Ishikawa (cell line): ENCODE measurements at regions not wholly inside any gene's neighbourhood (a gene's known extent, or its start where the extent isn't known, plus 50 kb on each side); places are given as distances from the start of the nearest gene placed in this dataset.

Source experiments
- CEBPB ChIP-seq: IDR thresholded peaks from 2 replicates; pipeline ENCODE4 v1.6.1; 2012
- CREB1 ChIP-seq: IDR thresholded peaks from 2 replicates; pipeline ENCODE4 v1.6.1; 2012; ENCODE audit warnings: low read depth
- EGR1 ChIP-seq: IDR thresholded peaks from 2 replicates; pipeline ENCODE4 v1.6.1; 2012
- EP300 ChIP-seq: IDR thresholded peaks from 2 replicates; pipeline ENCODE4 v1.6.1; 2012; ENCODE audit warnings: borderline replicate concordance
- FOXM1 ChIP-seq: IDR thresholded peaks from 2 replicates; pipeline ENCODE4 v1.6.1; 2012; ENCODE audit warnings: low read depth, borderline replicate concordance
- MAX ChIP-seq: IDR thresholded peaks from 2 replicates; pipeline ENCODE4 v1.6.1; 2012
- NFIC ChIP-seq: IDR thresholded peaks from 2 replicates; pipeline ENCODE4 v1.6.1; 2012
- RAD21 ChIP-seq: IDR thresholded peaks from 2 replicates; pipeline ENCODE4 v1.6.1; 2012; ENCODE audit warnings: low read depth
- TAF1 ChIP-seq: IDR thresholded peaks from 2 replicates; pipeline ENCODE4 v1.6.1; 2012; ENCODE audit warnings: low read depth, mild to moderate bottlenecking
- TCF12 ChIP-seq: IDR thresholded peaks from 2 replicates; pipeline ENCODE4 v1.6.1; 2012; ENCODE audit warnings: low read depth
- TEAD4 ChIP-seq: IDR thresholded peaks from 2 replicates; pipeline ENCODE4 v1.6.1; 2012
- YY1 ChIP-seq: IDR thresholded peaks from 2 replicates; pipeline ENCODE4 v1.6.1; 2012; ENCODE audit warnings: low read depth
- ZBTB7A ChIP-seq: IDR thresholded peaks from 2 replicates; pipeline ENCODE4 v1.6.1; 2012; ENCODE audit warnings: low read depth
- TF ChIP-seq, protein P1 (sequence below): IDR thresholded peaks from 2 replicates; pipeline ENCODE4 v1.6.1; 2012
- TF ChIP-seq, protein P2 (sequence below): IDR thresholded peaks from 2 replicates; pipeline ENCODE4 v1.6.1; 2012; ENCODE audit warnings: low read depth, mild to moderate bottlenecking

- TF ChIP-seq, protein P1, sequence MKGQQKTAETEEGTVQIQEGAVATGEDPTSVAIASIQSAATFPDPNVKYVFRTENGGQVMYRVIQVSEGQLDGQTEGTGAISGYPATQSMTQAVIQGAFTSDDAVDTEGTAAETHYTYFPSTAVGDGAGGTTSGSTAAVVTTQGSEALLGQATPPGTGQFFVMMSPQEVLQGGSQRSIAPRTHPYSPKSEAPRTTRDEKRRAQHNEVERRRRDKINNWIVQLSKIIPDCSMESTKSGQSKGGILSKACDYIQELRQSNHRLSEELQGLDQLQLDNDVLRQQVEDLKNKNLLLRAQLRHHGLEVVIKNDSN: peak; percentile 88
- TF ChIP-seq EGR1: no peak
These were observed 295.1 kb upstream of the SFSWAP start for GRCh38 chr12:131415781-131416180.

DNA sequence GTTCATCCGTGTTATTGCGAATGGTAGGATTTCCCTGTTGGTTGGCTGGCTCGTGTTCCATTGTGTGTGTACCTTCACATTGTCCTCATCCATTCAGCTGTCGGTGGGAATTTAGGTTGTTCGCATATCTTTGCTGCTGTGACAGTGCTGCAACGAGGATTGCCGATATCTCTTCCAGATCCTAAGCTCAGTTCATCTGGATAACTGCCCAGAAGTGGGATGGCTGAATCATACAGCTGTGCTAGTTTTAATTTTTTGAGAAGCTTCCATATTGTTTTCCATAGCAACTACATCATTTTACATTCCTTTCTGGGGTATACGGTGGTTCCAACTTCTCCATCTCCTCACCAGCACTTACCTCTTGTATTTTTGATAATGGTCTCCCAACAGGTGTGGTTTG, 292.8 kb upstream of the SFSWAP start:
- TF ChIP-seq CEBPB: no peak
- TF ChIP-seq TCF12: no peak
- no peak for TF ChIP-seq CREB1
- no peak for TF ChIP-seq NFIC
- TF ChIP-seq FOXM1: no peak
- TF ChIP-seq, protein P1: no peak
- TF ChIP-seq, protein P2, sequence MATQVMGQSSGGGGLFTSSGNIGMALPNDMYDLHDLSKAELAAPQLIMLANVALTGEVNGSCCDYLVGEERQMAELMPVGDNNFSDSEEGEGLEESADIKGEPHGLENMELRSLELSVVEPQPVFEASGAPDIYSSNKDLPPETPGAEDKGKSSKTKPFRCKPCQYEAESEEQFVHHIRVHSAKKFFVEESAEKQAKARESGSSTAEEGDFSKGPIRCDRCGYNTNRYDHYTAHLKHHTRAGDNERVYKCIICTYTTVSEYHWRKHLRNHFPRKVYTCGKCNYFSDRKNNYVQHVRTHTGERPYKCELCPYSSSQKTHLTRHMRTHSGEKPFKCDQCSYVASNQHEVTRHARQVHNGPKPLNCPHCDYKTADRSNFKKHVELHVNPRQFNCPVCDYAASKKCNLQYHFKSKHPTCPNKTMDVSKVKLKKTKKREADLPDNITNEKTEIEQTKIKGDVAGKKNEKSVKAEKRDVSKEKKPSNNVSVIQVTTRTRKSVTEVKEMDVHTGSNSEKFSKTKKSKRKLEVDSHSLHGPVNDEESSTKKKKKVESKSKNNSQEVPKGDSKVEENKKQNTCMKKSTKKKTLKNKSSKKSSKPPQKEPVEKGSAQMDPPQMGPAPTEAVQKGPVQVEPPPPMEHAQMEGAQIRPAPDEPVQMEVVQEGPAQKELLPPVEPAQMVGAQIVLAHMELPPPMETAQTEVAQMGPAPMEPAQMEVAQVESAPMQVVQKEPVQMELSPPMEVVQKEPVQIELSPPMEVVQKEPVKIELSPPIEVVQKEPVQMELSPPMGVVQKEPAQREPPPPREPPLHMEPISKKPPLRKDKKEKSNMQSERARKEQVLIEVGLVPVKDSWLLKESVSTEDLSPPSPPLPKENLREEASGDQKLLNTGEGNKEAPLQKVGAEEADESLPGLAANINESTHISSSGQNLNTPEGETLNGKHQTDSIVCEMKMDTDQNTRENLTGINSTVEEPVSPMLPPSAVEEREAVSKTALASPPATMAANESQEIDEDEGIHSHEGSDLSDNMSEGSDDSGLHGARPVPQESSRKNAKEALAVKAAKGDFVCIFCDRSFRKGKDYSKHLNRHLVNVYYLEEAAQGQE: no peak
- no peak for TF ChIP-seq YY1
- no peak for TF ChIP-seq TEAD4
- TF ChIP-seq MAX: no peak
- no peak for TF ChIP-seq EGR1
- TF ChIP-seq RAD21: no peak

DNA sequence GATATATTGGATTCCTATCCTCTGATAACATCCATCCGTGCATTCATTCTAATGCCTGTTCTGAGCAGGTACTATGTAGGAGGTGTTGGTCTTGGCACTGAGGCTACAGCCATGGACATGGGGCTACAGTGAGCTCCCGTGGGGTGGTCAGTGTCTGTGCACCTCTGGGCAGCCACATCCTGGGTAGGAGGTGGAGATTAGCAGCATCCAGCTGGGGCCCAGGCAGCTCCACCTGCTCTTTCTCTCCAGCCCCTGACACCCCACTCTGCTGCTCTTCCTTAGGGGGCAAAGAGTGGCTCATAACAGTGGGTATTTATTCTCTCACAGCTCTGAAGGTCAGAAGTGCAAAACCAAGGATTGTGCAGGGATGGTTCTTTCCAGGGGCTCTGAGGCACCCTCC, 292.0 kb upstream of the SFSWAP start:
- TF ChIP-seq, protein P1: no peak
- no peak for TF ChIP-seq CREB1
- no peak for TF ChIP-seq NFIC
- TF ChIP-seq EGR1: no peak
- no peak for TF ChIP-seq YY1
- no peak for TF ChIP-seq EP300
- TF ChIP-seq, protein P2: no peak
- no peak for TF ChIP-seq FOXM1
- TF ChIP-seq ZBTB7A: no peak
- TF ChIP-seq MAX: no peak
- TF ChIP-seq TCF12: no peak
- TF ChIP-seq TAF1: no peak
- TF ChIP-seq TEAD4: no peak
- TF ChIP-seq RAD21: no peak
- no peak for TF ChIP-seq CEBPB

GRCh38 chr12:131420867-131421447, 289.9 kb upstream of the SFSWAP start:
- no peak for TF ChIP-seq NFIC
- TF ChIP-seq TEAD4: no peak
- no peak for TF ChIP-seq ZBTB7A
- TF ChIP-seq TCF12: no peak
- no peak for TF ChIP-seq RAD21
- no peak for TF ChIP-seq CEBPB
- no peak for TF ChIP-seq YY1
- TF ChIP-seq, protein P2: no peak
- no peak for TF ChIP-seq MAX
- no peak for TF ChIP-seq CREB1
- no peak for TF ChIP-seq EP300
- no peak for TF ChIP-seq FOXM1
- no peak for TF ChIP-seq TAF1
